Right cardiac atrium (tissue), 5 donors: ENCODE measurements at regions not wholly inside any gene's neighbourhood (a gene's known extent, or its start where the extent isn't known, plus 50 kb on each side); places are given as distances from the start of the nearest gene placed in this dataset.

ENCODE experiments used
- ATAC-seq, 2 donors: fragments of 200-7000 bp; cut with Tn5 transposase; one replicate each; pipeline versions ENCODE4 v1.8.0 to v1.9.1; 2020; ENCODE audit warnings: moderate library complexity in 2 of 2, mild to moderate bottlenecking in 1 of 2
- DNase-seq, 3 donors: peaks; one replicate each; pipeline ENCODE4 v3.0.0-alpha.2; 2020
- H3K27ac ChIP-seq: one replicate; pipeline ENCODE4 v1.5.1; 2013; ENCODE audit warnings: mild to moderate bottlenecking, low read length, control low read depth, moderate library complexity
- H3K27me3 ChIP-seq: one replicate; pipeline ENCODE4 v1.6.1; 2013; ENCODE audit not compliant: control insufficient read depth, insufficient read depth
- H3K4me1 ChIP-seq: one replicate; pipeline ENCODE4 v1.6.1; 2013; ENCODE audit warnings: low read length; ENCODE audit not compliant: control insufficient read depth, insufficient read depth
- H3K4me3 ChIP-seq: one replicate; pipeline ENCODE4 v1.5.1; 2013; ENCODE audit warnings: low read length, control low read depth
- H3K9me3 ChIP-seq: one replicate; pipeline ENCODE4 v1.6.1; 2013; ENCODE audit warnings: low read length; ENCODE audit not compliant: control insufficient read depth
- WGBS: extraction: QIAGEN DNeasy Blood & Tissue Kit; methylation state at CpG from one replicate; pipeline ENCODE4 v1.1.7; 2013; 5-methylcytosine and 5-hydroxymethylcytosine counted together
- intact Hi-C, 4 donors: fragments of 100-400 bp; cut with DNase I; formaldehyde crosslinking; loops; one replicate each; pipeline versions ENCODE4 v1.11.0 to v1.14.0; 2022 to 2023
- donor health status: healthy with polysubstance abuse.
- donor health status: DM: no; HTN: yes; CAD: no.
- donor health status: DM: no; HTN: no; CAD: no.
- donor health status: DM: no; HTN: yes; CAD: no; lungs with severe emphysema.
- donor health status: DM: yes; HTN: yes; CAD: no.

DNA sequence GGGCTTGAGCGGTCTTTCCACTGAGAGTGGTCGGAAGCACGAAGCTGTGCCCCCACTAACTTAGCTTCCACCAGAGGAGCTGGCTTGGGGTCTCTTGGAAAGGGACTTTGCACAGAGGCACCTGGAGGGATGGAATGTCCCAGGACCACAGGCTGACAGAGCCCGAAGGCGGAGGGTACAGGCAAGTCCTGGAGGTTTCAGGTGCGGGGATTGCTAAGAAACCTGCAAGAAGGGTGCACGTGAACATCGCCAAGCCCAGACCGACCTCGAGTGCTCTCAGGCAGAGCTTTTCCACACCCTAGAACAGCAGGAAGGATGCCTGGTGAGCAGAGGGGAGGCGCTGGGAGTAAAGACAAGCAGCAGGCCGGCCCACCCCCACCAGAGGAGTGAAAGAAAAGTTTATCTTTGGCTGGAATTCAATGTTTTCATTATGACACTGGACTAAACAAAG, 61.6 kb downstream of the SERPINA3 start:
- WGBS, result 63% methylated on average over 12 of the region's 12 CpGs
- no peaks in the 10 kb centered on the region for H3K4me1 ChIP-seq
- H3K27me3 ChIP-seq, result no peaks in the 10 kb centered on the region
- no peak for DNase-seq
- no peaks in the 10 kb centered on the region for H3K9me3 ChIP-seq
- H3K4me3 ChIP-seq, result no peak overlapping the region
- intact Hi-C loops, result no loop called here
- H3K27ac ChIP-seq, result no peak overlapping the region
- ATAC-seq, result no peak
